ENCODE measurements at regions not wholly inside any gene's neighbourhood (a gene's known extent, or its start where the extent isn't known, plus 50 kb on each side); places are given as distances from the start of the nearest gene placed in this dataset.
"Not testable (repeated sequence)": the region's sequence is repeated elsewhere in the genome, so short reads cannot be mapped to it uniquely, and the experiment has no call there.

GRCh38 chr5:154702477-154702876, 52.7 kb upstream of the LARP1 start:
- DNase-seq (ENCODE audit: low spot score): no peak

GRCh38 chr5:154701725-154702124, 53.5 kb upstream of the LARP1 start:
- not testable (repeated sequence) for DNase-seq (ENCODE audit: low spot score)

DNA sequence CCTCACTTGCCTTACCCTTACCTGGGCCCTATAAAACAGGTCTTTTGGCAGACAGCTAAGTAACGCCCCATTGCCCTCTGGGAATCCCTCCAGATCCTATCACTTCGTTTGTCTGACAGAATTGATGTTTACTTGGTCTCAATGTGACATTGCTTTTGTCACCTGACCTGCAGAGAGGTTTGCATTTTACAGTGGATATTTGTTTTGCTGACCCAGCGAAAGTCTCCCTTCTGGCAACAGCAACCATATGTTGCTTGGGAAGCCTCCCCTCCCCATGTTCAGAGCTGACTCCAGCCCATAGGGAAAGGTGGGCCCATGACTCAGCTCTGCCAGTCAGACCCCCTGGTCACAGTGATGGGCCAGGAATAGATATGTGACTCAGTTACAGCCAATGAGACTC, 54.0 kb upstream of the LARP1 start:
- no peak for DNase-seq (ENCODE audit: low spot score)

DNA sequence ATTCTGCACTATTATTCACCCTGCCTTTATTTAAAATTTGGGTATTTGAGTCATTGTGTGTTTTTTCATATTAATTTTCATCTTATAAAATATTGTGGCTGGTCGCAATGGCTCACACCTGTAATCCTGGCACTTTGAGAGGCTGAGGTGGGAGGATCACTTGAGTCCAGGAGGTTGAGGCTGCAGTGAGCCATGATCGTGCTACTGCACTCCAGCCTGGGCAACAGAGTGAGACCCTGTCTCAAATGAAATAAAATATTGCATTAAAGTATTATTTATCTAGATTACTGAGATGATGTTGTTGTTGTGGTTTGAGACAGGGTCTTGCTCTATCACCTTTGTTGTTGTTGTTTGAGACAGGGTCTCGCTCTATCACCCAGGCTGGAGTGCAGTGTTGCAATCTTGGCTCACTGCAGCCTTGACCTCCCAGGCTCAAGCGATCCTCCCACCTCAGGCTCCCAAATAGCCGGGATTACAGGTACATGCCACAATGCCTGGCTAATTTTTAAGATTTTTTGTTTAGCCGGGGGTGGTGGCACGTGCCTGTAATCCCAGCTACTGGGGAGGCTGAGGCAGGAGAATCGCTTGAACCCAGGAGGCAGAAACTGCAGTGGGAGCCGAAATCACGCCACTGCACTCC, 54.8 kb upstream of the LARP1 start:
- not testable (repeated sequence) for DNase-seq (ENCODE audit: low spot score)

DNA sequence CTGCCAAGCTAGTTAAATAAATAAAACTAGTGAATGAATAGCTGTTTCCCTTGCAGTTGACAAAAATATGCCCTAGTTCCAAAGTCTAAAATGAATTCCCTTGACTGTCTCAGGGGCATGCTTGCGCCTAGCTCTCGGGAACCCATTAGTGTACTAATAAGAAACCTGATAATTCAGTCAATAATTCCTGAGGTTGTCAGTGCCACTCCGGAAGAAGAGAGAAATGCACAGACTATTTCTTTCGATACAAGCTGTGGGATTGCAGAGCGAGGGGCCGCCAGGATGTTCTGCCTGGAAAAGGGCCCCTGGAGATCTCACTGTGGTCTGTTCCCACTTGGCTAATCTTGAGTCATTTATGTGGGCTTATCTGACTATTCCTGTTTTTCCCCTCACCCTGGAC, 56.4 kb upstream of the LARP1 start:
- DNase-seq (ENCODE audit: low spot score): no peak

GRCh38 chr5:154697371-154697770, 57.8 kb upstream of the LARP1 start:
- no peak for DNase-seq (ENCODE audit: low spot score)

DNA sequence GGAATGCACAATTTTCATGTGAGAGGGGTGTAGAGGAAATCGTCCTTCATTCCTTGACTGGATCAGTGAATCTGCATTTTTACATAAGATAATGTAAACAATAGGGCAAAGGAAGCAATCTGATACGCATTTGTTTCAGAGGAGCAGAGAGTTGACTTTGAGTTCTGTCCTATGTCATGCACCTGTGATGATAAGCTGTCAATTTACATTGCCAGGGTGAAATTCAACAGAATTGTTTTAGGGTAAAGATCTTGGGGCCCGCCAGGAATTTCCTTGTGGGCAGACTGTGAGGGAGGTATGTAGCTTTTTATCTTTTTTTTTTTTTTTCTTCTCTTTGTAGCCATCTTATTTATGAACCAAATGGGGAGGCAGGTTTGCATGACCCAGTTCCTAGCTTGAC, 58.3 kb upstream of the LARP1 start:
- no peak for DNase-seq (ENCODE audit: low spot score)

GRCh38 chr5:154694159-154694558, 61.0 kb upstream of the LARP1 start:
- DNase-seq (ENCODE audit: low spot score): no peak

DNA sequence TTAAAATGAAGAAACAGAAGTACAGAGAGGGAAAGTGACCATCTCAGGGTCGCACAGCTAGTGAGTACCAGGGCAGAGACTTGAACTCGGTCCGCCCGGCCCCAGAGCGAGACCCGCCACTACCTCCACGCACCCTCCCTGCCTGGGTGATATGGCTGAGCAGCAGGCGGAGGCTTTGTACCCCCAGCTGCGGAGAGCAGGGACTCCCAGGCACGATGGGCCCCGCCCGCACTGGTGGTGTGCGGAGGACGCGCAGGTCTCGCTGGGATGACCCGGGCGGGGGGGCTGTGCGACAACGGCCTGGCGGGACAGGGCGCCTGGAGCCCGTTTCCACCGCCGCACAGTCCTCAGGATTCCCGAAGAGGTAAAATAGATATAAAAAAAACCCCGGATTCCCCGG, 64.7 kb upstream of the LARP1 start:
- no peak for DNase-seq (ENCODE audit: low spot score)

- DNase-seq (ENCODE audit: low spot score): no peak
These were observed 68.7 kb upstream of the LARP1 start for GRCh38 chr5:154686490-154686889.

- no peak for DNase-seq (ENCODE audit: low spot score)
These were observed 71.9 kb upstream of the LARP1 start for GRCh38 chr5:154683101-154683880.

GRCh38 chr5:154679501-154679900, 75.7 kb upstream of the LARP1 start:
- no peak for DNase-seq (ENCODE audit: low spot score)

- DNase-seq (ENCODE audit: low spot score): no peak
These were observed 77.3 kb upstream of the LARP1 start for GRCh38 chr5:154677921-154678320.

DNA sequence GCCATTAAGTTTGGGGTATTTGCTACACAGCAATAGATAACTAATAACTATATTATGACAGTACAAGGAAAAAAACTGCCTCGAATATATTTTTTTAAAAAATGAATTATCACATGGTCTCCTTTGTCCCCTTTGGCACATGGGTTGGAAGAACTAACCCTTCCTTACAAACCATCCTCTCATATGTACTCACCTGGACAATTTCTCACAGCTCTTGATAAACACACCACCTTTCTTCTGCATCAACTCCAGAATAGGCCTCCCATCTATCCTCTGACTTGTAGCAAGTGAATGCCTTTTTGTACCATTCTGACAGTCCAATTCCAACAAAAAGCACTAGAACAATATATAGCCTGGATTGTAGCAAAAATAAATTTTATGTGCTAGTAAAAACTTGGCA, 78.7 kb upstream of the LARP1 start:
- no peak for DNase-seq (ENCODE audit: low spot score)

GRCh38 chr5:154674029-154674428, 81.1 kb upstream of the LARP1 start:
- no peak for DNase-seq (ENCODE audit: low spot score)

DNA sequence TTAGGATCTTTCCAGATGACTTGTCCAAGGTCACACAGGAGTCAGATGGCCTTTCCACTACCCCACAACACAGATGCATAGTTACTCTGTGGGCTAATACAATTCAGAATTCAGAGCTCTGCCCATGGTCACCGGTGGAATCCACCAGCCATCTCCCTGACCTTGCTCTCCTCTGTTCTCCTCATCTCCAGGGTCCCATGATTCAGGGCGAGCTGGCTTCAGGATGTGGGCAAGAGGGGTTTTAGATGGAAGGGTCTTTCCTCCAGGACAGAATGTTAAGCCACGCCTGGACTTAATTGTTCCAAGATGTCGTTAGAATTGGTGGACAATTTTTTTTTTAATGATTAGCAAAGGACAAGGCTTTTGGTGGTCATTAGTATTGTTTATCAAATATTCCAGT, 81.7 kb upstream of the LARP1 start:
- DNase-seq (ENCODE audit: low spot score): no peak

- not testable (repeated sequence) for DNase-seq (ENCODE audit: low spot score)
These were observed 85.3 kb upstream of the LARP1 start for GRCh38 chr5:154669913-154670312.

GRCh38 chr5:154669402-154669801, 85.8 kb upstream of the LARP1 start:
- DNase-seq (ENCODE audit: low spot score): no peak

DNA sequence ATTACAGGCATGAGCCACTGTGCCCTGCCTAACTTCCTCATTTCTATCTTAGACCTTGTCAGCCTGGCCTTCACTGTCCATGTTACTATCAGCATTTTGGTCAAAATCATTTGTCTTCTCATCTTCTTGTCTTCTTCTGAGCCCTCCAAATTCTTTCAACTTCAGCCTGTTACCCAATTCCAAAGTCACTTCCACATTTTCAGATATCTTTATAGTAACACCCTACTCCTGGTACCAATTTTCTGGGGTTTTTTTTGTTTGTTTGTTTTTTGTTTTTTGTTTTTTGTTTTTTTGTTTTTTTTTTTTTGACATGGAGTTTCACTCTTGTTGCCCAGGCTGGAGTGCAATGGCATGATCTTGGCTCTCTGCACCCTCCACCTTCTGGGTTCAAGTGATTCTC, 90.3 kb upstream of the LARP1 start:
- DNase-seq (ENCODE audit: low spot score): no peak

- no peak for DNase-seq (ENCODE audit: low spot score)
These were observed 91.8 kb upstream of the LARP1 start for GRCh38 chr5:154663424-154663823.

- DNase-seq (ENCODE audit: low spot score): peak; percentile 84
These were observed 100.4 kb upstream of the LARP1 start for GRCh38 chr5:154654486-154655371.
